ENCODE measurements at regions not wholly inside any gene's neighbourhood (a gene's known extent, or its start where the extent isn't known, plus 50 kb on each side); places are given as distances from the start of the nearest gene placed in this dataset.
A peak's percentile ranks its signal among the peaks of the same experiment; 100 is the strongest.

DNA sequence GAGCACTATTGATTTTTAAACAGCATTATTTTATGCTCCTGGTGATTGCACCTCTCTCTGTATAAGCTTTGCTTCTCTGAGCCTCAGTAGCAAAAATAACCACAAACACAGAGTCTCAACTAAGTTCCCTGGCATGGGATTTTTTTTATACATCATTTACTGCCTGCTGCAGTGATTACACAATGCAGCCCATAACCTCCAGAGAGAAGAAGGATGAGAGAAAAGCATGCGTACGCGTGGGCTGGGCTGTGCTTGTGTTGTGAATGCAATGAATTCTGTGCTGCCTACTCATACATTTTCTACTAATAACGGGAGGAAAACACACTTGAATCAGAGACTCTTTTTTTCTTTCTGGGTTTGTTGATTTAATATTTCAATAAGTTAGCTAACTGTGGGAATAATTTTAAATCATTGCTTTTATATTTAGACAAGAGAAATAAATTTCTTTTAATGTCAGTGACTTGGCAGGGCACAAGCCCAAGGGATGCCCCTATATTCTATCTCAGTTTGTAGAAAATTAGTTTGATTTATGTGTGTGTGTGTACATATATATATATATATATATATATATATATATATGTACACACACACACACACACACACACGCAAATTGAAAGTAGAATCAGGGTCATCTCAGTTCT, 351.5 kb downstream of the MED10 start:
- DNase-seq: peak in 30 of 56 donors; percentile 1 to 66 (median 20)

DNA sequence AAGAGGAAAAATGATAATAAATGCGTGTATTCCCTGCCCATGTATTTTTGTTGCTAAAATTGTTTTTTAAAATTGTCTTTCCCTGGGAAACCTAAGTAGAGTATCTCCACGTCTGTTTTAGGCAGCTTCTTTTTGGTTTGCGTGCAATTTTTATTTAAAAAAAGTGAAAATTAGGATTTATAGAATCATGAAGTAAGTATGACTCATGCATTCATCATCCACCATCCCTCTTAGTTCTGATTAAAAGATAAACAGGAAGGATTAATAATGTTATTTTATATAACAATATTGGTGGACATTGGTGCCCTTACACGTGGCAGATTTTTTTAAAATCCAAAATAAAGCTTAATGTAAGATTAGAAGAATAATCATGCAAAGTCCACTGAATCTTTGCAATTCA, 358.7 kb downstream of the MED10 start:
- no peak for DNase-seq

DNA sequence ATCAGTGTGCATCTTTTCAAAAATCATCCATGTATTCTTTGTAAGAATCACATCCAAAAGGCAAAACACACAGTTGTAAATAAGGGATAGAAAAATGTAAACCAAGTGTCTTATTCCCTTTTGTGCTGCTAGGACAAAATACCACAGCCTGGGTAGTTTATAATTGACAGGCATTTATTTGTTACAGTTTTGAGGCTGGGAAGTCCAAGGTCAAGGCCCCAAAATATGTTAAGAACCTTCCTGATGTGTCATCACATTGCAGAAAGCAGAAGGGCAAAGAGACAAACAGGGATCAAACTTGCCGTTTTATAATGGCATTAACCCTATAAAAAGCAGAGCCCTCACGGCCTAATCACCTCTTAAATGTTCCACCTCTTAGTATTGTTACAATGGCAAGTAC, 364.8 kb downstream of the MED10 start:
- no peak for DNase-seq

DNA sequence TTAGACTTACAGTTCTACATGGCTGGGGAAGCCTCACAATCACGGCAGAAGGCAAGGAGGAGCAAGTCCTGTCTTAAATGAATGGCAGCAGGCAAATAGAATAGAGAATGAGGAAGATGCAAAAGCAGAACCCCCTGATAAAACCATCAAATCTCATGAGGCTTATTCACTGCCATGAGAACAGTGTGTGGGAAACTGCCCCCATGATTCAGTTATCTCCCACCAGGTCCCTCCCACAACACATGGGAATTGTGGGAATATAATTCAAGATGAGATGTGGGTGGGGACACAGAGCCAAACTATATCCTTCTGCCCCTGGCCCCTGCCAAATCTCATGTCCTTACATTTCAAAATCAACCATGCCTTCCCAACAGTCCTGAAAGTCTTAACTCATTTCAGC, 367.1 kb downstream of the MED10 start:
- no peak for DNase-seq

DNA sequence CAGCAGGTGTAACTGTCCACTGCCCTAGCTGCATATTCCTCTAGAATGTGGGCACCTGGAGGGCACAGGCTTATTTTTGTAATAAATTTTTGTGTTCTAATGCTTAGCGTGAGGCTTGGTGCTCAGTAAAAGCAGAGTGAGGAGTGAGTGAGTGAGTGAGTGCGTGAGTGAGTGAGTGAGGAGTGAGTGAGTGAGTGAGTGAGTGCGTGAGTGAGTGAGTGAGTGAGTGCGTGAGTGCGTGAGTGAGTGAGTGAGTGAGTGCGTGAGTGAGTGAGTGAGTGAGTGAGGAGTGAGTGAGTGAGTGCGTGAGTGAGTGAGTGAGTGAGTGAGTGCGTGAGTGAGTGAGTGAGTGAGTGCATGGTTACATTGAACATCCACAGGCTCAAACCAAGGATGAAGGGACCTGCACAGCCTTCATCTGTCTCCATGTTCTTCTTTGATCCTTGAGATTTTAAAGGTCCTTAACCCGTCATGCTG, 371.5 kb downstream of the MED10 start:
- DNase-seq: no peak

DNA sequence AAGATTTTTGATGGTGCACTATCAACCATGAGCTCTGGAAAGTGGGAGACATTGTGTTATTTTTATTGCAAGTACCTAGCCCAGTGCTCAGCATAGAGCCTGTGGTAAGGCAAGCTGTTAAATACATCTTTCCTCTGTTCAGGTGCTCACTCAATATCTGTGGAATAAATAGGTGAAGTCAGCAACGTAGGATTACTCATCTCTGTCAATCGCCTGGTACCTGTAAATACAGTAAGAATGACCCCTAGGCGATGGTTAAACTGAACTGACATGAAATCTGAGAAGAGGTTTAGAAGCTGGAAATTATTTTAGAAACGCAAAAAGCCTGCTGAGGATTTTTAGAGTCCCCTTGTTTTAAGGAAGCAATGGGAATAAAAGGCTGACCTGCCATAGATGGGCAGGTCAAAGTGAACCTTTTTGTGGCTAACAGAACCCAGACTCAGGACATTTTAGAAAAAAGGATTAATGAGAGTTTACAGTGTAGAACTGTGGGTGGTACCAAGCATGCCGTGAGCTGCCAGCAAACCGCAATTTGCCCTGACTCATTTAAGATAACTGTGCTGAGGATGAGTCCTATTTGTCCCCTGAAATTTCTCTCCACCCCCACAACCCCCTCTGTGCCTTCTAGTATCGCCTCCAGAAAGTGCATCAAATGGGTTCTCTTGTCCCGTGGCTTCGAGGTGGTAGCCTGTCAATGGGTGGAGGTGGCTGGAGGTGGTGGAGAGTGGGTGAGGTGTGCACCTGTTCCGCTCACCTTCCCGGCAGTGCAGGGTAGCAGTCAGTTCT, 375.1 kb downstream of the MED10 start:
- DNase-seq: no peak

DNA sequence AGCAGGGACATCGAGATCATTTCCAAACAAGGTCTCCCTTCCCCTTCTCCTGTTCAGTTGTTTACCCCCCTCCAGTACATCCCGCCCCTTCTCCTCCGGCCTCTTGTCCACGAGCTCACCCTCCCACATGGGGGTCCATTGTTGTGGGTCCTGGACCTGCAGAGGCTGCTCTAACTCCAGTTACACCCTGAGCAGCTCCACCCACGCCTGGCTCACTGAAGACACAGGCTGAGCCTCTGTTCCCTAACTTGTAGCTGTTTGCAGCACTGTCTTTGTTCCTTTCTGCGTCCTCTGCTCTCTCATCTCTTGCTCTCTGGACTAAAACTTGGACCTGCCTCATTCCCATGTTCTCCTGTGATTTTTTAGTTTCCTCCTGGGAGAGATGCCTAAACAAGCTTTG, 377.5 kb downstream of the MED10 start:
- DNase-seq: no peak

DNA sequence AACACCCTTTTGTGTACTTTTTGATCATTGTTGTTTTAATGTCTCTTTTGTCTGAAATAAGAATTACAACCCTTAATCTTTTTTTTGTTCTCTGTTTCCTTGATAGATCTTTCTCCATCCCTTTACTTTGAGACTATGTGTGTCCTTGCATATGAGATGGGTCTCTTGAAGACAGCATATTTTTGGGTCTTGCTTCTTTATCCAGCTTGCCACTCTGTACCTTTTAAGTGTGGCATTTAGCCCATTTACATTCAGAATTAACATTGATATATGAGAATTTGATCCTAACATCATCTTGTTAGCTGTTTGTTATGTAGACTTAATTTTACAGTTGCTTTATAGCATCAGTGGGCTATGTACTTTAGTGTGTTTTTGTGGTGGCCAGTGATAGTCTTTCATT, 382.5 kb downstream of the MED10 start:
- DNase-seq: no peak

DNA sequence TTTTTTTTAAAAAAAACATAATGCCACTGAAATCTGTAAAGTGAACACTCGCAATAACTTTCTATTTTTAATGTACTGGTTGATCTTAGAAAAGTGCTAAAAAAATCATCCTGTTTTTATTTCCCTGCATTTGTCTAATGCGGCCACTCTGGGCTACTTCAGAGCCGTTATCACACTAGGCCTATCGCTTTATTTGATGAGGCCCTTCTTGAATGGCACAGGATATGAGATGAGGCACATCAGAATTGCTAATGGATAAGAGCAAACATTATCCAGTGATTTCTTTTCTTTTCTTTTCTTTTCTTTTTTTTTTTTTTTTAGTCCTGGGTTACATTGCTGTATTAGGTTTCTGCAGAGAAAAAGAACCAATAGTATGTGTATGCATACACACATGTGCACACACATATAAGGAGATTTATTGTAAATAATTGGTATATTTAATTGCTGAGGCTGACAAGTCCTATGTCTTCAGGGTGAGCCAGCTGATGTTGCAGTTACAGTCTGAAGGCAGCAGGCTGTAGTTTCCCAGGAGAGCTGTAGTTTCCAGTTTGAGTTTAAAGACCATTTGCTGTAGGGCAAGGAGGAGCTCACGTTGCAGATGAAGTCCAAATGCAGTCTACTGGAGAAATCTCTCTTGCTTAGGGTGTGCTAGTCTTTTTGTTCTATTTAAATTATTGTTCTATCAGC, 391.7 kb downstream of the MED10 start:
- DNase-seq: no peak

DNA sequence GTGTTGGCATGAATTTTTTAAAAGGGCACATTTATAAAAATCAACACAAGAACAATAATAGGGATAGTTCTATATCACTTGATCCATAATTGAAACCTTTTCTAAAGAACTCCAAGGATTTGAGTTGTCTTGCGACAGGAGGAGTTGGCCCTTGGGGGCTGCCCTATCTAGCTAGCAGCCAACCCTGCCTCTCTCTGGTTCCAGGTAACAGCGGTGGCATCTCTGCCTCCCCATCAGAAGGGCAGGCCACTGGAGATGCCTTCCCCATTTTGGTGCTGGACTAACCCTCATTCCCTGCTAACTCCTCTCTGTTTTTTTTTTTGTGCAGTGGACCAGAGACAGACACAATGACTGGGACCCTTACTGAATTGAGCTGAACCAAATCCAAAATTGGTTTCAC, 393.0 kb downstream of the MED10 start:
- DNase-seq: no peak

DNA sequence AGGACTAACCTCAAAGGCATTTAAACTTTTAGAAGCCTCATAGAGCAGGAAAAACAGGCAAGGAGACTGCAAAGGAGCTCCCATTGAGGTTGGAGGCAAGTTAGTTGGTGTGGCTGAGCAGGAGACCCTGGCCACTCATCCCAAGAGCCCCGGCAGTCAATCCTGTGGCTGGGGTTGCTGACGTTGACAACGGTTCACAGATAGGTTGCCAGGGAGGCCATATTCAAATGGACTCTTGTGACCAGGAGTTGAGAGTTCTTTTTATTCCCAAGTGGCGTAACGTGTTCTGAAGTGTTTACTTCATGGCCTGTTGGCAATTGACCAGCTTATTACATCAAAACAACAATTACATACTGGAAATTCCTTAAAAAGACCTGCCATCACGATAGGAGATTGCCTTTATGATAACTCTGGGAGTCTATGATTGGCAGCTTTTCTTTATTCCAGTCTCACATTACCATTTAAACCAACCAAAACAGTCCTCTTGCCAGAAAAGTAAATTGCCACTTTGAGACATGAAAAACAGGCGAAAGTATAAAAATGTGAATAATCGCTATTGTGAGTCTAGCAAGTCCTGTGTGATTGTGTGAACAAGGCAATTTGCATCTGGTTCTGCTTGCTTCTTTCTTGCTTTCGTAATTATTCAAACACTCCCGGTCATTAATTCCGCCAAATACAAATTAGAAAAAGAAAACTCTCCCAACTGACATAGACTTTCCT, 394.9 kb downstream of the MED10 start:
- DNase-seq: no peak

DNA sequence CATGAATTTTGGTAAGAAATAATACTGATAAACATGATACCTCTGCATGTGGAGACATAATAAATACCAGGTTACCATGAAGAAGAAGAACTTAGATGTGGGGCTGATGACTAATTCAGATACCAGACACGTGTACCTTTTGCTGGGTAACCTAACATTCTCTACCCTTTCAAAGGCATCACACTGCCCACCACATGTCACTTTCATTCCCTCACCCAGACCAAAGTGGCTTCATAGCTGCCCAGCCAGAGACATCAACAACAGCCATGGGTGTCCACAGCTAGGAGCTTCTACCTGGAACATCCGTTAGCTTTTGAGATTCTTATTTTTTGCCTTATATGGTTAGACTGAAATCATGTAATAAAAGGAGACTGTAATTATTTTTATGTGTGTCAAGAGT, 396.8 kb downstream of the MED10 start:
- DNase-seq: no peak

DNA sequence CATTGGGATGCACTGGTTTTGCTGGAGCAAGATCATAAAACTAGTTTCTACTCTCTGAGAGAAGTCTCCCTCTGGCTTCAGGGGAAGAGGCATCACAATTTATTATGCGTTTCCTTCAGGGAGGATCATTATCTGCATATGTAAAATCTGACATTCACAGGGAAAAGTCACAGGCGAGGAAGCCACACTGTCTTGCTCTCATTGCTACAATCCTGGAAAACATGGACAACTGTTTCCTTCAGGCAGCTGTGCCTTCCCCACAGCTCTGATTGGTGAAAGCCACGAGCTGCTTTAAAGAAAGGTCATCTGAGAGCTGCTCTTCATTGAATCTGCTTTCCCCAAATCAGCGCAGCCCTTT, 397.8 kb downstream of the MED10 start:
- no peak for DNase-seq

DNA sequence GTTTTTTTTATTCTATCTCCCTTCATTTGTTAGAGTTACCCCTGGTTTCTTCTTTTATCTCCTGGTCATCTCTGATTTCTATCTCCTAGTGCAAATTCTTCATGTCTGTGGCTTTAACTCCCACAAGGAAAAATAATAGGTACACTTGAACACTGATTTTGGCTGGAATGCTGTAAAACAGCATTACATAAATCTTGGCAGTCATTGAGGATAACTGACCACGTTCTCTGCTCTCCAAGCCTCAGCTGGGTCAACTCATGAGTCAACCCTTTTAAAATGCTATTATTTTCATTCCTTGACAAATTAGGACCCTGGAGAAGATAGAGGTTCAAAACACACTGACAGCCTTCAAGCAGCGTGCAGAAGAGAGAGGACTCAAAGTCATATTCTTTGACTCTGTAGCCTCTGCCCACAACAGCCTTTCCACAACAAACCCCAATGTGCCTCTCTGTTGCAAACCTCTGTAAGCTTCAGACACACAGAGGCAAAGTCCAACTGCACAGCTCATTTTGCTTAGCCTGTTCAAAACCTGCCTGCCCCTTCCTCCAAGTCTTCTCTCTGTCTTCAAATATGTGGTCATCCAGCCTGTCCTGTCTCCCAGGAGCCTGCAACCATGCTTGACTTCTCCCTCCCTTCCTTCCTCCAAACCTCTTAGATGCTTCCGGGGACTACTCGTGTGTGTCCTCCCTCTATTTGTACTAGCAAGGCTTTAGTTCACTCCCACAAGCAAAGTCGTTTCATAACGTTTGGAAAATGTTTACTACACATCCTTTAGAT, 398.4 kb downstream of the MED10 start:
- no peak for DNase-seq

DNA sequence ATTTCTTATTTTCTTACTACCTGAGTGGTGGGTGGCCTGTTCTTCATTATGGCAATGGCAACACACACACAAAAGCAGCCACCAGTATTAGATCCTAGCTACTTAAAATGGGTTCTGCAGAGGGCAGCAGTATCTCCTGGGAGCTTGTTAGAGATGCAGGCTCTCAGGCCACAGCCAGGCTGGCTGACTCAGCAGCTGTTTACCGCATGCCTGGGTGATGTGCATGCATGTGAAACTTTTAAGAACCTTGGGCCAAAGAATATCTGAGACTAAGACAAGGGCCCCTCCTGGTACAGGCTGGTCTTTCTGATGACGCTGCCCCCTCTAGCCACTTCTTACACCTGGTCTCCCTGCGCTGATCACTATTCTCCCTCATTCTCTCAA, 399.0 kb downstream of the MED10 start:
- DNase-seq: no peak

DNA sequence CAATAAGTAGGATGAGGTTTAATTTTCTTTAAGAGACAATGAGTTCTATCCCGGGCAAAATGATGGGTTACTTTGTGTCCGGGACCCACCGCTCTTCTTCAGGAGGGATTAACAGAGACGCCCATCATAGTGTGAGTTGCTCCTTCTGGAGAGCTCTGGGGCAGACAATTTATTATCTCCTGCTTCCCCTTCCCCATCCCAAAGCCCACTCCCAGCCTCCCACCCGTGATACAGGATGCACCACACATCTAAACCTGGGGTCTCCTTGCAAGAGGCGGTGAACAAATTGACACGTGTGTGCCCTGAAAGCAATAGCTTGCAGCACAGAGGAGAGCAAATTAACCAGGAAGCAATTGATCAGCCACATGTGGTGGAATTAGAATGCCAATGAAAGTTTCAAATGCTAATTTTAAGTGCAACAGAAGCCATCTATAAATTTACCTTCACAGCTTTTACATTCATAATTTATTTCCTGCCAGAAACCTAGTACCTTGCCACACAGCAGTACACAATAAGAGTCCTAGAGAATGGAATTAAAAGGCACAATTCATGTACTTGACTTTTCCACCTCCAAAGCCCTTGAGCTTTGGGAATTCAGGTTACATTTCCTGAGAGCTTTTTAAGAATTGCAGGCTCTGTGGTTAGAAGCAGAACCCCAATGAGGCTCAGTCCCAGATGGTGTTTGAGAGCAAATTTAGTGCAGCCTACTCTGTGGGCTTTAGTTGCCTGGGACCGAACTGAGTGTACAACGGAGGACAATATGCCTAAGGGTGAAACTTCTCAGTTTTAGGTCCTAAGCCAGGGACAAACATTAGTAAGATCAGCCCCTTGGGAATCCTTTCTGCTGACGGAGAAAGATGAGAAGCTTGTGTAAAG, 399.6 kb downstream of the MED10 start:
- DNase-seq: peak in 1 of 56 donors; percentile 3

DNA sequence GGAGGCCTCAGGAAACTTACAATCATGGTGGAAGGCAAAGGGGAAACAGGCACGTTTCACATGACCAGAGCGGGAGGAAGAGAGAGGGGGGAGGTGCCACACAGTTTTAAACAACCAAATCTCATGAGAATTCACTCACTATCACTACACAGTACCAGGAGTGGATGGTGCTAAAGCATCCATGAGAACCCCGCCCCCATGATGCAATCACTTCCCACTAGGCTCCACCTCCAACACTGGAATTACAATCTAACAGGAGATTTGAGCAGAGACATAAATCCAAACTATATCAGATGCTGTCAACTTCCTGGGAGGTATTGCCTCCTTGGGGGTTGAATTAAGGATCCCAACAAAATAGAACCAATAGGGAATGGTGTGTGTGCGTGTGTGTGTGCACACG, 407.1 kb downstream of the MED10 start:
- no peak for DNase-seq

DNA sequence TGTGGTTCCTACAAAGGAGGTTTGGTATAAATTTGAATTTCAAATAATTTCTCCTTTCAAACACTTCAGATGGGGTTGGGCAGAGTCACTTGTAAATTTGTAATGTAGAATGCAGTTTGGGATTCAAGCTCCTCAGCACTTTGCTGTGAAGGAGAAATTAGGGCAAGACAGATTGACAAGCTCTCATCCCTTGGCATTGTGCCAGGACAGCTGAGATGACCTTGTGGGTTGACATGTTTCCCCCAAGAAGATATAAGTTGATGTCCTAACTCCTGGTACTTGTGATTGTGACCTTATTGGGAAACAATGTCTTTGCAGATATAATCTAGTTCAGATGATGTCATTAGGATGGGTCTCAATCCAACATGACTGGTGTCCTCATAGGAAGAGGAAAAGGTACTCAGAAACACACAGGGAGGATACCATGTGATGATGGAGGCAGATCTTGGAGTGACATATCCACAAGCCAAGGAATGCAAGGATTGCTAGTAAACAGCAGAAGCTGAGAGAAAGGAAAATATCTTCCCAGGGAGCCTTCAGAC, 408.3 kb downstream of the MED10 start:
- DNase-seq: no peak

DNA sequence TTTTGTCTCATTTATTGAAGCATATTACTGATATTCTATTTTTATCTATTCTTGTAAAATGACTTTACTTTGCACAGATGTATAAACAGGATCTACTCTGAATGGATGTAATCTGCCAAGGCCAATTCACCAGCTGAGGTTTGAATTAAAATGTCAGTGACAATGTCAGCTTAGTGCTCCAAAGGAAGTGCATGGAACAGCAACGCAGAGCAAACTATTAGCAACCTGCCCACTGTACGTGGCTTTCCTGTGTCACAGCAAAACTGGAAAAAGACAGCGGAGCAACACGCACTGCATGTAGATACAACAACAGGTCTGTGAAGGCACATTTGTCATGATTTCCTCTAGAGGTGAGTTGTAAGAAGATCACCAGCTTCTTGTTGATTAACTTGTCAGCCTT, 409.4 kb downstream of the MED10 start:
- DNase-seq: no peak

DNA sequence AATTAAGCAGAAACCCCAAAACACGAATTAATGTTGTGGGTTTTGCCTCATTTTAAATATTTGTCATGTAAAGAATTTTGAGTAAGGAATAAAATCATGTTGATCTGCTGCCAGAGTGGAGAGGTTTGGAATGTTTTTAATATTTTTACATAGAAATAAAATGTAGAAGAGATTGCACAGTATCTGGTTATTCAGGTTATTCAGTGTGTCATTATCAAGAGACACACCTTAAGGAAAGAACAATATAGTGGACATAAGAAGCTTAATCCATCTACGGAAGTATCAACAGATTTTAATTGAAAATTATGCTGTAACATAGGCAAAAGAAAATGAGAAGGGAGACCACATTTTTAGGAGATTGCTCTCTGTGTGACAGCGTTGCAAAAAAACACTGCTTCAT, 410.4 kb downstream of the MED10 start:
- no peak for DNase-seq

Data from amygdala (tissue), 56 donors.